Prostate gland (tissue), 2 donors: ENCODE measurements at regions not wholly inside any gene's neighbourhood (a gene's known extent, or its start where the extent isn't known, plus 50 kb on each side); places are given as distances from the start of the nearest gene placed in this dataset.

Source experiments
- POLR2A ChIP-seq: fragments of 450-650 bp; IDR thresholded peaks from one replicate; pipeline ENCODE4 v1.6.1; 2016; ENCODE audit warnings: antibody characterized with exemption, mild to moderate bottlenecking
- POLR2AphosphoS5 ChIP-seq: sonication (generic); formaldehyde crosslinking; IDR thresholded peaks from one replicate; pipeline ENCODE4 v1.6.1; 2017; ENCODE audit warnings: antibody characterized with exemption
- TF ChIP-seq, protein P1 (sequence below), 4 experiments: fragments of 200-600 bp in 2 of 4; fragments of 450-650 bp in 2 of 4; sonication (generic) in 2 of 4; IDR thresholded peaks; 1 replicate in 3 of 4; 2 replicates in 1 of 4; pipeline ENCODE4 v1.5.1; 2016 to 2019; ENCODE audit warnings: antibody characterized with exemption in 4 of 4, mild to moderate bottlenecking in 2 of 4, moderate library complexity in 2 of 4

DNA sequence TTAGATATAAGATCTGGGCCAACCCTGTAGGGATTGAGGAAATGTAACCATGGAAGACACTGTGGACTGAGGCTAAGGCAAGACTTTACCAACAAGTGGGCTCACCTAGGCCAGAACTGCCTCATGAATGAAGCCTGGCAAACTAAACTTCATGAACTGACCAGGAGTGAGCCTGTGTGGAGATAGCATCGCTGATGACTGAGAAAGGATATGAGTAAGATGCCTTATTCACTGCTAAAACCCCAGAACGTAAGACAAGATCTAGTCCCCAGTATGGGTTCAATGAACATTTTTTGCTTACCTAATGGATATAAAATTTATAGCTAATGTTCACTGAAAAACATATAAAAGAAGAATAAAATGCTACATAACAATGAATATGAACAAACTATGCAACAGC is 399.8 kb downstream of the SATB2 start:
- TF ChIP-seq, protein P1, sequence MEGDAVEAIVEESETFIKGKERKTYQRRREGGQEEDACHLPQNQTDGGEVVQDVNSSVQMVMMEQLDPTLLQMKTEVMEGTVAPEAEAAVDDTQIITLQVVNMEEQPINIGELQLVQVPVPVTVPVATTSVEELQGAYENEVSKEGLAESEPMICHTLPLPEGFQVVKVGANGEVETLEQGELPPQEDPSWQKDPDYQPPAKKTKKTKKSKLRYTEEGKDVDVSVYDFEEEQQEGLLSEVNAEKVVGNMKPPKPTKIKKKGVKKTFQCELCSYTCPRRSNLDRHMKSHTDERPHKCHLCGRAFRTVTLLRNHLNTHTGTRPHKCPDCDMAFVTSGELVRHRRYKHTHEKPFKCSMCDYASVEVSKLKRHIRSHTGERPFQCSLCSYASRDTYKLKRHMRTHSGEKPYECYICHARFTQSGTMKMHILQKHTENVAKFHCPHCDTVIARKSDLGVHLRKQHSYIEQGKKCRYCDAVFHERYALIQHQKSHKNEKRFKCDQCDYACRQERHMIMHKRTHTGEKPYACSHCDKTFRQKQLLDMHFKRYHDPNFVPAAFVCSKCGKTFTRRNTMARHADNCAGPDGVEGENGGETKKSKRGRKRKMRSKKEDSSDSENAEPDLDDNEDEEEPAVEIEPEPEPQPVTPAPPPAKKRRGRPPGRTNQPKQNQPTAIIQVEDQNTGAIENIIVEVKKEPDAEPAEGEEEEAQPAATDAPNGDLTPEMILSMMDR (IDR thresholded peaks at IDR 0.05): no peak
- TF ChIP-seq POLR2A (no peak), POLR2AphosphoS5 (no peak)
